ENCODE measurements at regions not wholly inside any gene's neighbourhood (a gene's known extent, or its start where the extent isn't known, plus 50 kb on each side); places are given as distances from the start of the nearest gene placed in this dataset.

- no peaks in the 10 kb centered on the region for H3F3A ChIP-seq (ENCODE audit: low read length, unreplicated experiment)
- intact Hi-C loops (cut with micrococcal nuclease): no loop called here
- no peaks in the 10 kb centered on the region for H3K4me1 ChIP-seq (ENCODE audit: insufficient read depth, low read length)
- H3K4me2 ChIP-seq (ENCODE audit: low read length): no peak overlapping the region
- H3K9ac ChIP-seq (ENCODE audit: low read length): no peak overlapping the region
- ATAC-seq: no peak
- H3K27ac ChIP-seq (ENCODE audit: low read length): no peak overlapping the region
- H3K9me2 ChIP-seq (replicated peaks; ENCODE audit: low read length): no peaks in the 10 kb centered on the region
- POLR2A ChIA-PET (ENCODE audit: unreplicated experiment): no interaction called here
- CTCF ChIA-PET: no interaction called here
- H3K9me3 ChIP-seq (ENCODE audit: low read length): no peaks in the 10 kb centered on the region
- no peaks in the 10 kb centered on the region for H3K27me3 ChIP-seq (ENCODE audit: low read length)
- no peak for DNase-seq
- no peaks in the 10 kb centered on the region for H3K79me2 ChIP-seq (ENCODE audit: low read length)
- no TSS peak for BruUV-seq (replicated peaks)
- TF ChIP-seq EZH2 (IDR thresholded peaks at IDR 0.05; ENCODE audit: low read length, unreplicated experiment): no peak
- TF ChIP-seq, protein P1, sequence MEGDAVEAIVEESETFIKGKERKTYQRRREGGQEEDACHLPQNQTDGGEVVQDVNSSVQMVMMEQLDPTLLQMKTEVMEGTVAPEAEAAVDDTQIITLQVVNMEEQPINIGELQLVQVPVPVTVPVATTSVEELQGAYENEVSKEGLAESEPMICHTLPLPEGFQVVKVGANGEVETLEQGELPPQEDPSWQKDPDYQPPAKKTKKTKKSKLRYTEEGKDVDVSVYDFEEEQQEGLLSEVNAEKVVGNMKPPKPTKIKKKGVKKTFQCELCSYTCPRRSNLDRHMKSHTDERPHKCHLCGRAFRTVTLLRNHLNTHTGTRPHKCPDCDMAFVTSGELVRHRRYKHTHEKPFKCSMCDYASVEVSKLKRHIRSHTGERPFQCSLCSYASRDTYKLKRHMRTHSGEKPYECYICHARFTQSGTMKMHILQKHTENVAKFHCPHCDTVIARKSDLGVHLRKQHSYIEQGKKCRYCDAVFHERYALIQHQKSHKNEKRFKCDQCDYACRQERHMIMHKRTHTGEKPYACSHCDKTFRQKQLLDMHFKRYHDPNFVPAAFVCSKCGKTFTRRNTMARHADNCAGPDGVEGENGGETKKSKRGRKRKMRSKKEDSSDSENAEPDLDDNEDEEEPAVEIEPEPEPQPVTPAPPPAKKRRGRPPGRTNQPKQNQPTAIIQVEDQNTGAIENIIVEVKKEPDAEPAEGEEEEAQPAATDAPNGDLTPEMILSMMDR (conservative IDR thresholded peaks at IDR 0.05; ENCODE audit: low read depth, low read length): no peak
- no peak for TF ChIP-seq EZH2phosphoT487 (IDR thresholded peaks at IDR 0.05; ENCODE audit: borderline replicate concordance, low read length)
- H3K4me3 ChIP-seq (ENCODE audit: low read length): no peak overlapping the region
- no peak overlapping the region for H2AFZ ChIP-seq (ENCODE audit: low read length)
- no peaks in the 10 kb centered on the region for H4K20me1 ChIP-seq (ENCODE audit: low read length)
- no peaks in the 10 kb centered on the region for H3K36me3 ChIP-seq (ENCODE audit: low read depth, low read length)
These were observed 234.6 kb upstream of the MKI67 start for GRCh38 chr10:128360783-128361182.

DNA sequence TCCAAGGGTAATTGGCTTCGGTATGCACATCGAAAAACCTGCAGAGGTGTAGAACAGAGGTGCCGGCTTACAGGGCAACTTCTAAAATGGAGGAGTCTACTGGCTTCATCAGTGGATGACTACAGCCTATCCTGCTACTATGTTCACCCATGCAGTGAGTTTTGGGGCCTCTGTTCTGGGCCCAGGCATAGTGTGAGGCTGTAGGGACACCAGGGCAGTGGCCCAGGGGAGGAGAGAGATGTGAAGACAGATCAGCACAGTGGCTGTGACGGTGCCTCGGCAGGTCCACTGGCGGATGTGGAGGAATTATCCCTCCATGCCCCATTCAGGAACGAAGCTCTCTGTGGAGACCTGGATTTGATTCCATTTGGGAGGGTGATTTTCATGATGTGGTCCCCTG lies 235.3 kb upstream of the MKI67 start:
- intact Hi-C loops (cut with micrococcal nuclease): no loop called here
- Histone ChIP-seq H3K9me2 (replicated peaks; ENCODE audit: low read length) (no peaks in the 10 kb centered on the region), H3K36me3 (ENCODE audit: low read depth, low read length) (no peaks in the 10 kb centered on the region), H3K27ac (ENCODE audit: low read length) (no peak overlapping the region), H3K4me2 (ENCODE audit: low read length) (no peak overlapping the region), H3K9ac (ENCODE audit: low read length) (no peak overlapping the region), H3K4me3 (ENCODE audit: low read length) (no peak overlapping the region), H3K27me3 (ENCODE audit: low read length) (no peaks in the 10 kb centered on the region), H4K20me1 (ENCODE audit: low read length) (no peaks in the 10 kb centered on the region), H3K79me2 (ENCODE audit: low read length) (no peaks in the 10 kb centered on the region), H3F3A (ENCODE audit: low read length, unreplicated experiment) (no peaks in the 10 kb centered on the region), H2AFZ (ENCODE audit: low read length) (no peak overlapping the region), H3K4me1 (ENCODE audit: insufficient read depth, low read length) (no peaks in the 10 kb centered on the region), H3K9me3 (ENCODE audit: low read length) (no peaks in the 10 kb centered on the region)
- no peak for DNase-seq
- POLR2A ChIA-PET (ENCODE audit: unreplicated experiment): no interaction called here
- TF ChIP-seq EZH2phosphoT487 (IDR thresholded peaks at IDR 0.05; ENCODE audit: borderline replicate concordance, low read length) (no peak), EZH2 (IDR thresholded peaks at IDR 0.05; ENCODE audit: low read length, unreplicated experiment) (no peak)
- TF ChIP-seq, protein P1 (conservative IDR thresholded peaks at IDR 0.05; ENCODE audit: low read depth, low read length): no peak
- BruUV-seq (replicated peaks): no TSS peak
- ATAC-seq: no peak
- CTCF ChIA-PET: no interaction called here

DNA sequence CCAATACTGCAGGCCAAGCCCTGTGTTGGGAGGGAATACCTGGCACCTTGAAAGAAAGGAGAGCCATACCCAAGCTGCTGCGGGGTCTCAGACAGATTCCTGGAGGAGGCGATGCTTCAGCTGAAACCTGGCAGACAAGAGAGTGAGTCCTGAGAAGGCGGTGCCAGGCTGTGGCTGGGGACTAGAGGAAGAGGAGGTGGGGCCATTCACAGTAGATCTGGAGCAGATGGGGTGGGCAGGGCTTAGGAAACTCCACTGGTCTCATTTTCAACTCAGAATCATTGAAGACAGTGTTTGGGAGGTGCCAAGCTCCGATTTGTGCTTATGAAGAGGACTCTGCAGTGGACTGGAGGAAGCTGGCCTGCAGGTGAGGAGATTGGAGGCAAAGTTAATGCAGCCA lies 236.3 kb upstream of the MKI67 start:
- Histone ChIP-seq H3F3A (ENCODE audit: low read length, unreplicated experiment) (no peaks in the 10 kb centered on the region), H3K9me3 (ENCODE audit: low read length) (no peaks in the 10 kb centered on the region), H3K4me2 (ENCODE audit: low read length) (no peak overlapping the region), H2AFZ (ENCODE audit: low read length) (no peak overlapping the region), H3K4me3 (ENCODE audit: low read length) (no peak overlapping the region), H4K20me1 (ENCODE audit: low read length) (no peaks in the 10 kb centered on the region), H3K9me2 (replicated peaks; ENCODE audit: low read length) (no peaks in the 10 kb centered on the region), H3K4me1 (ENCODE audit: insufficient read depth, low read length) (no peaks in the 10 kb centered on the region), H3K27ac (ENCODE audit: low read length) (no peak overlapping the region), H3K79me2 (ENCODE audit: low read length) (no peaks in the 10 kb centered on the region), H3K9ac (ENCODE audit: low read length) (no peak overlapping the region), H3K27me3 (ENCODE audit: low read length) (no peaks in the 10 kb centered on the region), H3K36me3 (ENCODE audit: low read depth, low read length) (no peaks in the 10 kb centered on the region)
- ChIA-PET POLR2A (ENCODE audit: unreplicated experiment) (no interaction called here), CTCF (no interaction called here)
- intact Hi-C loops (cut with micrococcal nuclease): no loop called here
- ATAC-seq: no peak
- DNase-seq: no peak
- no TSS peak for BruUV-seq (replicated peaks)
- TF ChIP-seq EZH2phosphoT487 (IDR thresholded peaks at IDR 0.05; ENCODE audit: borderline replicate concordance, low read length): no peak
- TF ChIP-seq, protein P1 (conservative IDR thresholded peaks at IDR 0.05; ENCODE audit: low read depth, low read length): no peak
- TF ChIP-seq EZH2 (IDR thresholded peaks at IDR 0.05; ENCODE audit: low read length, unreplicated experiment): no peak

Data from PC-3 (cell line).